Neural cell (in vitro differentiated cells): ENCODE measurements at regions not wholly inside any gene's neighbourhood (a gene's known extent, or its start where the extent isn't known, plus 50 kb on each side); places are given as distances from the start of the nearest gene placed in this dataset.

Experiments used
- H2AFZ ChIP-seq: fragments of 200-600, 300-800 bp; sonication (generic), shearing (Covaris generic); 2 replicates; pipeline ENCODE4 v1.6.0; 2014; ENCODE audit warnings: low read depth, mild to moderate bottlenecking, antibody characterized with exemption, low read length, moderate library complexity
- H3F3A ChIP-seq: fragments of 200-600 bp; shearing (Covaris generic); 2 replicates; pipeline ENCODE4 v1.6.1; 2016; ENCODE audit warnings: mild to moderate bottlenecking, moderate library complexity, mixed read lengths, antibody characterized with exemption, low read length; ENCODE audit not compliant: insufficient read depth, poor library complexity, severe bottlenecking
- H3K27ac ChIP-seq: fragments of 200-600, 300-800 bp; sonication (generic), shearing (Covaris generic); 2 replicates; pipeline ENCODE4 v1.5.1; 2014; ENCODE audit warnings: mild to moderate bottlenecking, low read length, moderate library complexity
- H3K27me3 ChIP-seq: fragments of 300-800, 200-600 bp; sonication (generic), shearing (Covaris generic); 2 replicates; pipeline ENCODE4 v1.6.0; 2014; ENCODE audit warnings: mild to moderate bottlenecking, low read depth, low read length, moderate library complexity; ENCODE audit not compliant: insufficient read depth
- H3K36me3 ChIP-seq: fragments of 300-800, 200-600 bp; sonication (generic), shearing (Covaris generic); 2 replicates; pipeline ENCODE4 v1.5.1; 2014; ENCODE audit warnings: mild to moderate bottlenecking, antibody characterized with exemption, low read length, moderate library complexity; ENCODE audit not compliant: insufficient read depth
- H3K4me2 ChIP-seq: fragments of 300-800, 200-600 bp; sonication (generic), shearing (Covaris generic); 2 replicates; pipeline ENCODE4 v1.6.0; 2014; ENCODE audit warnings: mild to moderate bottlenecking, low read length
- H3K4me3 ChIP-seq: fragments of 300-800, 200-600 bp; sonication (generic), shearing (Covaris generic); 2 replicates; pipeline ENCODE4 v1.5.1; 2014; ENCODE audit warnings: mild to moderate bottlenecking, low read length, moderate library complexity
- H3K79me2 ChIP-seq: fragments of 200-600 bp; shearing (Covaris generic); replicated peaks from 2 replicates; pipeline ENCODE4 v1.6.0; 2014; ENCODE audit warnings: mild to moderate bottlenecking, low read length, moderate library complexity; ENCODE audit not compliant: insufficient read depth
- H3K9ac ChIP-seq: fragments of 300-800, 200-600 bp; sonication (generic), shearing (Covaris generic); 2 replicates; pipeline ENCODE4 v1.6.1; 2016; ENCODE audit warnings: mild to moderate bottlenecking, low read length, mixed read lengths
- H3K9me2 ChIP-seq: fragments of 200-600 bp; shearing (Covaris generic); 2 replicates; pipeline ENCODE4 v1.6.1; 2016; ENCODE audit warnings: mild to moderate bottlenecking, low read length, mixed read lengths; ENCODE audit not compliant: insufficient read depth
- H3K9me3 ChIP-seq: fragments of 200-600, 300-800 bp; sonication (generic), shearing (Covaris generic); 2 replicates; pipeline ENCODE4 v1.6.1; 2016; ENCODE audit warnings: mild to moderate bottlenecking, mixed run types, low read length, moderate library complexity, mixed read lengths
- H4K20me1 ChIP-seq: fragments of 200-600 bp; shearing (Covaris generic); 2 replicates; pipeline ENCODE4 v1.6.1; 2016; ENCODE audit warnings: mild to moderate bottlenecking, mixed run types; ENCODE audit not compliant: insufficient read depth
- CTCF ChIP-seq: fragments of 450-650 bp; IDR thresholded peaks from 2 replicates; pipeline ENCODE4 v1.5.1; 2014; ENCODE audit warnings: antibody characterized with exemption, mild to moderate bottlenecking, moderate library complexity; ENCODE audit not compliant: poor library complexity, severe bottlenecking
- EP300 ChIP-seq: fragments of 450-650 bp; conservative IDR thresholded peaks from 2 replicates; pipeline ENCODE4 v1.6.1; 2014; ENCODE audit warnings: antibody characterized with exemption, mild to moderate bottlenecking, moderate library complexity; ENCODE audit not compliant: poor library complexity, severe bottlenecking
- EZH2 ChIP-seq: fragments of 200-600, 300-800 bp; shearing (Covaris generic), sonication (generic); IDR thresholded peaks from 2 replicates; pipeline ENCODE4 v1.6.1; 2014; ENCODE audit warnings: antibody characterized with exemption, low read length, borderline replicate concordance, mild to moderate bottlenecking; ENCODE audit not compliant: insufficient read depth, poor library complexity, severe bottlenecking
- MXI1 ChIP-seq: fragments of 450-650 bp; conservative IDR thresholded peaks from 2 replicates; pipeline ENCODE4 v1.6.1; 2014; ENCODE audit warnings: antibody characterized with exemption, mild to moderate bottlenecking; ENCODE audit not compliant: poor library complexity, severe bottlenecking
- POLR2AphosphoS5 ChIP-seq: IDR thresholded peaks from 2 replicates; pipeline ENCODE4 v1.6.1; 2012
- RAD21 ChIP-seq: fragments of 450-650 bp; conservative IDR thresholded peaks from 2 replicates; pipeline ENCODE4 v1.6.1; 2014; ENCODE audit warnings: antibody characterized with exemption, mild to moderate bottlenecking, moderate library complexity
- SMC3 ChIP-seq: fragments of 450-650 bp; conservative IDR thresholded peaks from 2 replicates; pipeline ENCODE4 v1.6.1; 2014; ENCODE audit warnings: antibody characterized with exemption, mild to moderate bottlenecking, moderate library complexity; ENCODE audit not compliant: poor library complexity
- TAF1 ChIP-seq: IDR thresholded peaks from 2 replicates; pipeline ENCODE4 v1.6.1; 2012; ENCODE audit warnings: low read depth
- TF ChIP-seq, protein P1 (sequence below): IDR thresholded peaks from 2 replicates; pipeline ENCODE4 v1.6.1; 2012; ENCODE audit warnings: borderline replicate concordance

DNA sequence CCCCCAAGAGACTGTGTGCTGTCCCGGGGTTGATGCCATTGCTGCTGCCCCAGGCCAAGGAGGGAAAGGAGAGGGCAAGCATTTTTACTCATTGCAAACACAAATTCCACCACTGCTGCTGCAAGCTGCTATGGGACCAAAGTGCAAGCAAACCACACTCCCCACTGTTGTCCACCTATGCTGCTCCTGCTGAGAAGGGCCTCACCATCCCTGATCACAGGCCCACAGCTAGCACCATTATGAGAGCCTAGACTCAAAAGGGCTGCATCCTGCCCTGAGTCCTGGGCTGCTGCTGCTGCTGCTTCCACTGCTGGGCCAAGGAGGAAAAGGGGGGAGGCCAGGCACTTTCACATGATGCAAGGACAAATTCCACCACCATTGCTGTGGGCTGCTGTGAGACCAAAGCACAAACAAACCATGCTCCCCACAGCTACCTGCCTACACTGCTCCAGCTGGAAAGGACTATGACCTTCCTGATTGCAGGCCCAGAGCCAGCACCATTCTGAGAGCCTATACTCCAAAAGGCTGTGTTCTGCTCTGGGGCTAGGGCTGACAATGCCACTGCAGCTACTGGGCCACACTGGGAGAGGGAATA, 218.2 kb upstream of the ZCCHC13 start:
- Histone ChIP-seq H3K27ac (no peak overlapping the region), H3K9ac (no peak overlapping the region), H4K20me1 (no peaks in the 10 kb centered on the region), H3K4me3 (no peak overlapping the region), H3F3A (no peaks in the 10 kb centered on the region), H2AFZ (no peak overlapping the region), H3K9me2 (no peaks in the 10 kb centered on the region), H3K9me3 (no peaks in the 10 kb centered on the region), H3K27me3 (no peaks in the 10 kb centered on the region), H3K36me3 (no peaks in the 10 kb centered on the region), H3K79me2 (no peaks in the 10 kb centered on the region), H3K4me2 (no peak overlapping the region)
- TF ChIP-seq POLR2AphosphoS5 (no peak), MXI1 (no peak), TAF1 (no peak), RAD21 (no peak), EZH2 (no peak)
- TF ChIP-seq, protein P1, sequence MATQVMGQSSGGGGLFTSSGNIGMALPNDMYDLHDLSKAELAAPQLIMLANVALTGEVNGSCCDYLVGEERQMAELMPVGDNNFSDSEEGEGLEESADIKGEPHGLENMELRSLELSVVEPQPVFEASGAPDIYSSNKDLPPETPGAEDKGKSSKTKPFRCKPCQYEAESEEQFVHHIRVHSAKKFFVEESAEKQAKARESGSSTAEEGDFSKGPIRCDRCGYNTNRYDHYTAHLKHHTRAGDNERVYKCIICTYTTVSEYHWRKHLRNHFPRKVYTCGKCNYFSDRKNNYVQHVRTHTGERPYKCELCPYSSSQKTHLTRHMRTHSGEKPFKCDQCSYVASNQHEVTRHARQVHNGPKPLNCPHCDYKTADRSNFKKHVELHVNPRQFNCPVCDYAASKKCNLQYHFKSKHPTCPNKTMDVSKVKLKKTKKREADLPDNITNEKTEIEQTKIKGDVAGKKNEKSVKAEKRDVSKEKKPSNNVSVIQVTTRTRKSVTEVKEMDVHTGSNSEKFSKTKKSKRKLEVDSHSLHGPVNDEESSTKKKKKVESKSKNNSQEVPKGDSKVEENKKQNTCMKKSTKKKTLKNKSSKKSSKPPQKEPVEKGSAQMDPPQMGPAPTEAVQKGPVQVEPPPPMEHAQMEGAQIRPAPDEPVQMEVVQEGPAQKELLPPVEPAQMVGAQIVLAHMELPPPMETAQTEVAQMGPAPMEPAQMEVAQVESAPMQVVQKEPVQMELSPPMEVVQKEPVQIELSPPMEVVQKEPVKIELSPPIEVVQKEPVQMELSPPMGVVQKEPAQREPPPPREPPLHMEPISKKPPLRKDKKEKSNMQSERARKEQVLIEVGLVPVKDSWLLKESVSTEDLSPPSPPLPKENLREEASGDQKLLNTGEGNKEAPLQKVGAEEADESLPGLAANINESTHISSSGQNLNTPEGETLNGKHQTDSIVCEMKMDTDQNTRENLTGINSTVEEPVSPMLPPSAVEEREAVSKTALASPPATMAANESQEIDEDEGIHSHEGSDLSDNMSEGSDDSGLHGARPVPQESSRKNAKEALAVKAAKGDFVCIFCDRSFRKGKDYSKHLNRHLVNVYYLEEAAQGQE, result no peak

DNA sequence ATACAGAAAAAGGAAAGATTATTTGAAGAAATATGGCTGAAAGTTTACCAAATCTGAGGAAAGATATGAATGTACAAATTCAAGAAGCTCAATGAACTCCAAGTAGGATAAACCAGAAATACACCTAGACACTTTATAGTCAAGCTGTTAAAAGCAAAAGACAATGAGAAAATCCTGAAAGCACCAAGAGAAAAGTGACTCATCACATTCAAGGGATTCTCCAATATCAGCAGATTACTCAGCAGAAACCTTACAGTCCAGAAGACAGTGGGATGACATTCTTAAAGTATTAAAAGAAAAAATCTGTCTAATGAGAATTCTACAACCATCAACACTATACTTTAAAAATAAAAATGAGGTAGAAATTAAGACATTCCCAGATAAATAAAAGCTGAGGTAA, 223.8 kb upstream of the ZCCHC13 start:
- no peaks in the 10 kb centered on the region for H4K20me1 ChIP-seq
- H3K27me3 ChIP-seq, result no peaks in the 10 kb centered on the region
- H3K4me2 ChIP-seq, result no peak overlapping the region
- no peak overlapping the region for H3K9ac ChIP-seq
- no peaks in the 10 kb centered on the region for H3K79me2 ChIP-seq
- no peak overlapping the region for H2AFZ ChIP-seq
- H3K4me3 ChIP-seq, result no peak overlapping the region
- TF ChIP-seq RAD21 (no peak), MXI1 (no peak), TAF1 (no peak), EZH2 (no peak), EP300 (no peak), POLR2AphosphoS5 (no peak), SMC3 (no peak), CTCF (no peak)
- TF ChIP-seq, protein P1, result no peak
- no peaks in the 10 kb centered on the region for H3K9me3 ChIP-seq
- no peaks in the 10 kb centered on the region for H3K9me2 ChIP-seq
- H3K27ac ChIP-seq, result no peak overlapping the region
- no peaks in the 10 kb centered on the region for H3K36me3 ChIP-seq
- H3F3A ChIP-seq, result no peaks in the 10 kb centered on the region
